SU-DHL-6 (cell line): ENCODE measurements at regions not wholly inside any gene's neighbourhood (a gene's known extent, or its start where the extent isn't known, plus 50 kb on each side); places are given as distances from the start of the nearest gene placed in this dataset.

Experiments used
- H2AFZ ChIP-seq: fragments of 200-600 bp; sonication (generic); 2 replicates; pipeline ENCODE4 v1.6.1; 2014; ENCODE audit warnings: low read depth, mild to moderate bottlenecking, moderate library complexity, mixed read lengths, antibody characterized with exemption, low read length; ENCODE audit not compliant: severe bottlenecking
- H3F3A ChIP-seq: fragments of 200-600 bp; shearing (Covaris generic); 2 replicates; pipeline ENCODE4 v1.6.0; 2016; ENCODE audit warnings: antibody characterized with exemption, mild to moderate bottlenecking; ENCODE audit not compliant: insufficient read depth
- H3K27ac ChIP-seq: fragments of 200-600 bp; sonication (generic); 2 replicates; pipeline ENCODE4 v1.5.1; 2016; ENCODE audit warnings: low read depth, mild to moderate bottlenecking, low read length, moderate library complexity, mixed read lengths
- H3K27me3 ChIP-seq: fragments of 200-600 bp; sonication (generic), shearing (Covaris generic); 2 replicates; pipeline ENCODE4 v1.6.0; 2014; ENCODE audit warnings: mild to moderate bottlenecking, low read length
- H3K36me3 ChIP-seq: fragments of 200-600 bp; sonication (generic); 2 replicates; pipeline ENCODE4 v1.6.1; 2014; ENCODE audit warnings: mild to moderate bottlenecking, low read length, mixed read lengths
- H3K4me2 ChIP-seq: fragments of 300-600, 200-600 bp; shearing (Covaris generic), sonication (generic); 2 replicates; pipeline ENCODE4 v1.6.0; 2014; ENCODE audit warnings: low read length, low read depth, mild to moderate bottlenecking; ENCODE audit not compliant: poor library complexity, severe bottlenecking
- H3K4me3 ChIP-seq: fragments of 200-600 bp; sonication (generic); 2 replicates; pipeline ENCODE4 v1.5.1; 2014; ENCODE audit warnings: antibody characterized with exemption, low read length, mild to moderate bottlenecking, mixed read lengths; ENCODE audit not compliant: insufficient read depth, poor library complexity, severe bottlenecking
- H3K79me2 ChIP-seq: fragments of 200-600 bp; sonication (generic); 2 replicates; pipeline ENCODE4 v1.6.1; 2014; ENCODE audit warnings: mild to moderate bottlenecking, low read length, moderate library complexity; ENCODE audit not compliant: insufficient read depth
- H3K9ac ChIP-seq: fragments of 200-600 bp; sonication (generic); 2 replicates; pipeline ENCODE4 v1.7.0; 2014; ENCODE audit warnings: mild to moderate bottlenecking, low read length
- H3K9me2 ChIP-seq: fragments of 200-600 bp; sonication (generic); replicated peaks from 2 replicates; pipeline ENCODE4 v1.6.1; 2014; ENCODE audit warnings: low read length; ENCODE audit not compliant: insufficient read depth
- H3K9me3 ChIP-seq: fragments of 200-600 bp; sonication (generic); 2 replicates; pipeline ENCODE4 v1.6.1; 2014; ENCODE audit warnings: low read length, mixed read lengths; ENCODE audit not compliant: insufficient read depth
- H4K20me1 ChIP-seq: fragments of 200-600 bp; sonication (generic); 2 replicates; pipeline ENCODE4 v1.6.1; 2014; ENCODE audit warnings: low read depth, mild to moderate bottlenecking, antibody characterized with exemption, low read length, moderate library complexity, mixed read lengths
- CTCF ChIP-seq: fragments of 200-600 bp; sonication (generic); IDR thresholded peaks from one replicate; pipeline ENCODE4 v1.5.1; 2017; ENCODE audit warnings: antibody characterized with exemption, mild to moderate bottlenecking, low read length, moderate library complexity; ENCODE audit not compliant: insufficient read depth, poor library complexity, severe bottlenecking
- EZH2phosphoT487 ChIP-seq: fragments of 200-600 bp; sonication (generic), shearing (Covaris generic); conservative IDR thresholded peaks from 2 replicates; pipeline ENCODE4 v1.6.1; 2018; ENCODE audit warnings: mild to moderate bottlenecking, antibody characterized with exemption, low read length, moderate library complexity, mixed read lengths

GRCh38 chr6:16078064-16078463 lies 50.8 kb upstream of the MYLIP start:
- H3K9ac ChIP-seq = no peak overlapping the region
- H3K79me2 ChIP-seq = no peaks in the 10 kb centered on the region
- H3K9me3 ChIP-seq = no peaks in the 10 kb centered on the region
- no peak overlapping the region for H2AFZ ChIP-seq
- H3K27ac ChIP-seq = no peak overlapping the region
- no peak overlapping the region for H3K4me3 ChIP-seq
- H3K9me2 ChIP-seq = no peaks in the 10 kb centered on the region
- no peaks in the 10 kb centered on the region for H3K36me3 ChIP-seq
- no peaks in the 10 kb centered on the region for H3F3A ChIP-seq
- no peaks in the 10 kb centered on the region for H3K27me3 ChIP-seq
- H3K4me2 ChIP-seq = no peak overlapping the region
- TF ChIP-seq CTCF (no peak), EZH2phosphoT487 (no peak)
- no peaks in the 10 kb centered on the region for H4K20me1 ChIP-seq

- no peak overlapping the region for H3K4me3 ChIP-seq
- H3K79me2 ChIP-seq = no peaks in the 10 kb centered on the region
- no peak overlapping the region for H2AFZ ChIP-seq
- H3K27ac ChIP-seq = no peak overlapping the region
- TF ChIP-seq EZH2phosphoT487 (no peak), CTCF (no peak)
- H3K27me3 ChIP-seq = no peaks in the 10 kb centered on the region
- H3K36me3 ChIP-seq = no peaks in the 10 kb centered on the region
- H3K9me3 ChIP-seq = no peaks in the 10 kb centered on the region
- no peak overlapping the region for H3K9ac ChIP-seq
- H4K20me1 ChIP-seq = no peaks in the 10 kb centered on the region
- H3F3A ChIP-seq = no peaks in the 10 kb centered on the region
- no peaks in the 10 kb centered on the region for H3K9me2 ChIP-seq
- no peak overlapping the region for H3K4me2 ChIP-seq
These were observed 59.2 kb upstream of the MYLIP start for GRCh38 chr6:16069671-16070070.

- H3K4me3 ChIP-seq = no peak overlapping the region
- no peak for TF ChIP-seq EZH2phosphoT487
- no peak for TF ChIP-seq CTCF
- H3K4me2 ChIP-seq = no peak overlapping the region
- H2AFZ ChIP-seq = no peak overlapping the region
- no peaks in the 10 kb centered on the region for H4K20me1 ChIP-seq
- H3K36me3 ChIP-seq = no peaks in the 10 kb centered on the region
- no peaks in the 10 kb centered on the region for H3K9me2 ChIP-seq
- H3K9me3 ChIP-seq = no peaks in the 10 kb centered on the region
- no peak overlapping the region for H3K27ac ChIP-seq
- H3K27me3 ChIP-seq = no peaks in the 10 kb centered on the region
- H3K79me2 ChIP-seq = no peaks in the 10 kb centered on the region
- no peak overlapping the region for H3K9ac ChIP-seq
- no peaks in the 10 kb centered on the region for H3F3A ChIP-seq
These were observed 59.7 kb upstream of the MYLIP start for GRCh38 chr6:16069222-16069621.

GRCh38 chr6:16067568-16067967 lies 61.3 kb upstream of the MYLIP start:
- no peak overlapping the region for H2AFZ ChIP-seq
- H3K9me2 ChIP-seq = no peaks in the 10 kb centered on the region
- H3K27ac ChIP-seq = no peak overlapping the region
- H3K79me2 ChIP-seq = no peaks in the 10 kb centered on the region
- H3K4me2 ChIP-seq = no peak overlapping the region
- H3K4me3 ChIP-seq = no peak overlapping the region
- H3K9ac ChIP-seq = no peak overlapping the region
- H3K9me3 ChIP-seq = no peaks in the 10 kb centered on the region
- H4K20me1 ChIP-seq = no peaks in the 10 kb centered on the region
- no peaks in the 10 kb centered on the region for H3K27me3 ChIP-seq
- H3F3A ChIP-seq = no peaks in the 10 kb centered on the region
- TF ChIP-seq EZH2phosphoT487 = no peak
- no peaks in the 10 kb centered on the region for H3K36me3 ChIP-seq
